Neural cell (in vitro differentiated cells): ENCODE measurements at regions not wholly inside any gene's neighbourhood (a gene's known extent, or its start where the extent isn't known, plus 50 kb on each side); places are given as distances from the start of the nearest gene placed in this dataset.

ENCODE experiments used
- H2AFZ ChIP-seq: fragments of 200-600, 300-800 bp; sonication (generic), shearing (Covaris generic); 2 replicates; pipeline ENCODE4 v1.6.0; 2014; ENCODE audit warnings: low read depth, mild to moderate bottlenecking, antibody characterized with exemption, low read length, moderate library complexity
- H3F3A ChIP-seq: fragments of 200-600 bp; shearing (Covaris generic); 2 replicates; pipeline ENCODE4 v1.6.1; 2016; ENCODE audit warnings: mild to moderate bottlenecking, moderate library complexity, mixed read lengths, antibody characterized with exemption, low read length; ENCODE audit not compliant: insufficient read depth, poor library complexity, severe bottlenecking
- H3K27ac ChIP-seq: fragments of 200-600, 300-800 bp; sonication (generic), shearing (Covaris generic); 2 replicates; pipeline ENCODE4 v1.5.1; 2014; ENCODE audit warnings: mild to moderate bottlenecking, low read length, moderate library complexity
- H3K27me3 ChIP-seq: fragments of 300-800, 200-600 bp; sonication (generic), shearing (Covaris generic); 2 replicates; pipeline ENCODE4 v1.6.0; 2014; ENCODE audit warnings: mild to moderate bottlenecking, low read depth, low read length, moderate library complexity; ENCODE audit not compliant: insufficient read depth
- H3K36me3 ChIP-seq: fragments of 300-800, 200-600 bp; sonication (generic), shearing (Covaris generic); 2 replicates; pipeline ENCODE4 v1.5.1; 2014; ENCODE audit warnings: mild to moderate bottlenecking, antibody characterized with exemption, low read length, moderate library complexity; ENCODE audit not compliant: insufficient read depth
- H3K4me2 ChIP-seq: fragments of 300-800, 200-600 bp; sonication (generic), shearing (Covaris generic); 2 replicates; pipeline ENCODE4 v1.6.0; 2014; ENCODE audit warnings: mild to moderate bottlenecking, low read length
- H3K4me3 ChIP-seq: fragments of 300-800, 200-600 bp; sonication (generic), shearing (Covaris generic); 2 replicates; pipeline ENCODE4 v1.5.1; 2014; ENCODE audit warnings: mild to moderate bottlenecking, low read length, moderate library complexity
- H3K79me2 ChIP-seq: fragments of 200-600 bp; shearing (Covaris generic); replicated peaks from 2 replicates; pipeline ENCODE4 v1.6.0; 2014; ENCODE audit warnings: mild to moderate bottlenecking, low read length, moderate library complexity; ENCODE audit not compliant: insufficient read depth
- H3K9ac ChIP-seq: fragments of 300-800, 200-600 bp; sonication (generic), shearing (Covaris generic); 2 replicates; pipeline ENCODE4 v1.6.1; 2016; ENCODE audit warnings: mild to moderate bottlenecking, low read length, mixed read lengths
- H3K9me2 ChIP-seq: fragments of 200-600 bp; shearing (Covaris generic); 2 replicates; pipeline ENCODE4 v1.6.1; 2016; ENCODE audit warnings: mild to moderate bottlenecking, low read length, mixed read lengths; ENCODE audit not compliant: insufficient read depth
- H3K9me3 ChIP-seq: fragments of 200-600, 300-800 bp; sonication (generic), shearing (Covaris generic); 2 replicates; pipeline ENCODE4 v1.6.1; 2016; ENCODE audit warnings: mild to moderate bottlenecking, mixed run types, low read length, moderate library complexity, mixed read lengths
- H4K20me1 ChIP-seq: fragments of 200-600 bp; shearing (Covaris generic); 2 replicates; pipeline ENCODE4 v1.6.1; 2016; ENCODE audit warnings: mild to moderate bottlenecking, mixed run types; ENCODE audit not compliant: insufficient read depth
- EP300 ChIP-seq: fragments of 450-650 bp; conservative IDR thresholded peaks from 2 replicates; pipeline ENCODE4 v1.6.1; 2014; ENCODE audit warnings: antibody characterized with exemption, mild to moderate bottlenecking, moderate library complexity; ENCODE audit not compliant: poor library complexity, severe bottlenecking
- EZH2 ChIP-seq: fragments of 200-600, 300-800 bp; shearing (Covaris generic), sonication (generic); IDR thresholded peaks from 2 replicates; pipeline ENCODE4 v1.6.1; 2014; ENCODE audit warnings: antibody characterized with exemption, low read length, borderline replicate concordance, mild to moderate bottlenecking; ENCODE audit not compliant: insufficient read depth, poor library complexity, severe bottlenecking
- MXI1 ChIP-seq: fragments of 450-650 bp; conservative IDR thresholded peaks from 2 replicates; pipeline ENCODE4 v1.6.1; 2014; ENCODE audit warnings: antibody characterized with exemption, mild to moderate bottlenecking; ENCODE audit not compliant: poor library complexity, severe bottlenecking
- POLR2AphosphoS5 ChIP-seq: IDR thresholded peaks from 2 replicates; pipeline ENCODE4 v1.6.1; 2012
- RAD21 ChIP-seq: fragments of 450-650 bp; conservative IDR thresholded peaks from 2 replicates; pipeline ENCODE4 v1.6.1; 2014; ENCODE audit warnings: antibody characterized with exemption, mild to moderate bottlenecking, moderate library complexity
- SMC3 ChIP-seq: fragments of 450-650 bp; conservative IDR thresholded peaks from 2 replicates; pipeline ENCODE4 v1.6.1; 2014; ENCODE audit warnings: antibody characterized with exemption, mild to moderate bottlenecking, moderate library complexity; ENCODE audit not compliant: poor library complexity
- TAF1 ChIP-seq: IDR thresholded peaks from 2 replicates; pipeline ENCODE4 v1.6.1; 2012; ENCODE audit warnings: low read depth
- TF ChIP-seq, protein P1 (sequence below): IDR thresholded peaks from 2 replicates; pipeline ENCODE4 v1.6.1; 2012; ENCODE audit warnings: borderline replicate concordance
- TF ChIP-seq, protein P2 (sequence below): fragments of 450-650 bp; IDR thresholded peaks from 2 replicates; pipeline ENCODE4 v1.5.1; 2014; ENCODE audit warnings: antibody characterized with exemption, mild to moderate bottlenecking, moderate library complexity; ENCODE audit not compliant: poor library complexity, severe bottlenecking

DNA sequence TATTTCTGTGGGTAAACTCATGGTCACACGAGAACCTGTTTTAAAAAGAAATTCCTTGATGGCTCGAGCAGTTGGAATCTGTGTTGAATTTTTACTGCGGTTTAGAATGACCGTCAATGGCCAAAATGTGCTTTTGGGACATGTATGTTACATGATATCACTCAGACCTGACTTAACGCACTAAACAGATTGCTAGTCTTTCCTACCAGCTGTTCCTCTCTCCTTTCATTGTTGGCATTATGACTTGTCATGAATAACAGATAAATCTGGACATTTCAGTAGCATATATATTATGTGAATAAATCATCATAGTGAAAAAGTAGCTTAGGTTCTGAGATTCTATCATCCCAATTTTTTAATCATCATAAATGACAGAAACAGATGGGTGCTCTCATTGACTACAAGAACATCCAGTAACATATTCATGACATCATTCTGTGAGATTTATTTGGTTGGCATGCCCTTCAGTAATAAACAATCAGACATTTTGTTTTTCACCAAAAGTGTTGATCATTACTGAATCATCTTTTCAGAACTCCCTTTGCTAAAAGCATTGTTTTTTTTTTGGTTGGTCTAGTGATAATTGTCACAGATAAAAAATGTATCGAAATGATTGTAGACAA, 57.9 kb upstream of the NAV3 start:
- no peak overlapping the region for H2AFZ ChIP-seq
- H3K4me3 ChIP-seq: no peak overlapping the region
- no peak overlapping the region for H3K4me2 ChIP-seq
- no peak overlapping the region for H3K9ac ChIP-seq
- TF ChIP-seq MXI1: no peak
- TF ChIP-seq TAF1: no peak
- no peak for TF ChIP-seq RAD21
- TF ChIP-seq POLR2AphosphoS5: no peak
- TF ChIP-seq SMC3: no peak
- no peak for TF ChIP-seq EP300
- TF ChIP-seq, protein P1, sequence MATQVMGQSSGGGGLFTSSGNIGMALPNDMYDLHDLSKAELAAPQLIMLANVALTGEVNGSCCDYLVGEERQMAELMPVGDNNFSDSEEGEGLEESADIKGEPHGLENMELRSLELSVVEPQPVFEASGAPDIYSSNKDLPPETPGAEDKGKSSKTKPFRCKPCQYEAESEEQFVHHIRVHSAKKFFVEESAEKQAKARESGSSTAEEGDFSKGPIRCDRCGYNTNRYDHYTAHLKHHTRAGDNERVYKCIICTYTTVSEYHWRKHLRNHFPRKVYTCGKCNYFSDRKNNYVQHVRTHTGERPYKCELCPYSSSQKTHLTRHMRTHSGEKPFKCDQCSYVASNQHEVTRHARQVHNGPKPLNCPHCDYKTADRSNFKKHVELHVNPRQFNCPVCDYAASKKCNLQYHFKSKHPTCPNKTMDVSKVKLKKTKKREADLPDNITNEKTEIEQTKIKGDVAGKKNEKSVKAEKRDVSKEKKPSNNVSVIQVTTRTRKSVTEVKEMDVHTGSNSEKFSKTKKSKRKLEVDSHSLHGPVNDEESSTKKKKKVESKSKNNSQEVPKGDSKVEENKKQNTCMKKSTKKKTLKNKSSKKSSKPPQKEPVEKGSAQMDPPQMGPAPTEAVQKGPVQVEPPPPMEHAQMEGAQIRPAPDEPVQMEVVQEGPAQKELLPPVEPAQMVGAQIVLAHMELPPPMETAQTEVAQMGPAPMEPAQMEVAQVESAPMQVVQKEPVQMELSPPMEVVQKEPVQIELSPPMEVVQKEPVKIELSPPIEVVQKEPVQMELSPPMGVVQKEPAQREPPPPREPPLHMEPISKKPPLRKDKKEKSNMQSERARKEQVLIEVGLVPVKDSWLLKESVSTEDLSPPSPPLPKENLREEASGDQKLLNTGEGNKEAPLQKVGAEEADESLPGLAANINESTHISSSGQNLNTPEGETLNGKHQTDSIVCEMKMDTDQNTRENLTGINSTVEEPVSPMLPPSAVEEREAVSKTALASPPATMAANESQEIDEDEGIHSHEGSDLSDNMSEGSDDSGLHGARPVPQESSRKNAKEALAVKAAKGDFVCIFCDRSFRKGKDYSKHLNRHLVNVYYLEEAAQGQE: no peak
- no peaks in the 10 kb centered on the region for H3K79me2 ChIP-seq
- H3K9me2 ChIP-seq: no peaks in the 10 kb centered on the region
- no peaks in the 10 kb centered on the region for H3F3A ChIP-seq
- H3K27me3 ChIP-seq: no peaks in the 10 kb centered on the region
- H4K20me1 ChIP-seq: no peaks in the 10 kb centered on the region
- H3K27ac ChIP-seq: no peak overlapping the region
- no peaks in the 10 kb centered on the region for H3K36me3 ChIP-seq
- H3K9me3 ChIP-seq: no peaks in the 10 kb centered on the region

DNA sequence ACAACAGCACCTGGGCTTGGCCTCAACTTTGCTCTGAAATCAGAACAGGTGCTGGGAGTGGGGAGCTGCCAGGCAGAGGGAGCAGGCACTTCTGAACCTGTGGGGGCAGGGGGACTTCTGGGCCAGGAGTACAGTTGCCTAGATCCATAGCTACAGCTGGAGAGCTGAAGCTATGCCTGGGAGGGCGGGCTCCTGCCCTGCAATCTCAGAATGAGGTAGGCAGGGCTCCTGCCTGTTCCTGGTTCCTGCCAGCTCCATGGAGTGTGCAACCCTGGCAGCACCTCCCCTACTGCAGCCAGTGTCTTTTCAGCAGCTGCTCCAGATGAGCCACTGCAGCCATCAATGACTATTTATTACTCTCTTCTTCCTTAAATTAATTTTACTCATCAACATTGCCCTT, 62.1 kb upstream of the NAV3 start:
- Histone ChIP-seq H3K9me3 (no peaks in the 10 kb centered on the region), H3K27me3 (no peaks in the 10 kb centered on the region), H3K79me2 (no peaks in the 10 kb centered on the region), H4K20me1 (no peaks in the 10 kb centered on the region), H3K4me3 (no peak overlapping the region), H3K9ac (no peak overlapping the region), H2AFZ (no peak overlapping the region), H3K4me2 (no peak overlapping the region), H3F3A (no peaks in the 10 kb centered on the region), H3K27ac (no peak overlapping the region), H3K36me3 (no peaks in the 10 kb centered on the region), H3K9me2 (no peaks in the 10 kb centered on the region)
- TF ChIP-seq, protein P1: no peak
- TF ChIP-seq SMC3 (no peak), EZH2 (no peak), TAF1 (no peak), POLR2AphosphoS5 (no peak), EP300 (no peak), RAD21 (no peak)
- TF ChIP-seq, protein P2, sequence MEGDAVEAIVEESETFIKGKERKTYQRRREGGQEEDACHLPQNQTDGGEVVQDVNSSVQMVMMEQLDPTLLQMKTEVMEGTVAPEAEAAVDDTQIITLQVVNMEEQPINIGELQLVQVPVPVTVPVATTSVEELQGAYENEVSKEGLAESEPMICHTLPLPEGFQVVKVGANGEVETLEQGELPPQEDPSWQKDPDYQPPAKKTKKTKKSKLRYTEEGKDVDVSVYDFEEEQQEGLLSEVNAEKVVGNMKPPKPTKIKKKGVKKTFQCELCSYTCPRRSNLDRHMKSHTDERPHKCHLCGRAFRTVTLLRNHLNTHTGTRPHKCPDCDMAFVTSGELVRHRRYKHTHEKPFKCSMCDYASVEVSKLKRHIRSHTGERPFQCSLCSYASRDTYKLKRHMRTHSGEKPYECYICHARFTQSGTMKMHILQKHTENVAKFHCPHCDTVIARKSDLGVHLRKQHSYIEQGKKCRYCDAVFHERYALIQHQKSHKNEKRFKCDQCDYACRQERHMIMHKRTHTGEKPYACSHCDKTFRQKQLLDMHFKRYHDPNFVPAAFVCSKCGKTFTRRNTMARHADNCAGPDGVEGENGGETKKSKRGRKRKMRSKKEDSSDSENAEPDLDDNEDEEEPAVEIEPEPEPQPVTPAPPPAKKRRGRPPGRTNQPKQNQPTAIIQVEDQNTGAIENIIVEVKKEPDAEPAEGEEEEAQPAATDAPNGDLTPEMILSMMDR: no peak
